ENCODE measurements at regions not wholly inside any gene's neighbourhood (a gene's known extent, or its start where the extent isn't known, plus 50 kb on each side); places are given as distances from the start of the nearest gene placed in this dataset.
A peak's percentile ranks its signal among the peaks of the same experiment; 100 is the strongest.
"Not testable (repeated sequence)": the region's sequence is repeated elsewhere in the genome, so short reads cannot be mapped to it uniquely, and the experiment has no call there.

DNA sequence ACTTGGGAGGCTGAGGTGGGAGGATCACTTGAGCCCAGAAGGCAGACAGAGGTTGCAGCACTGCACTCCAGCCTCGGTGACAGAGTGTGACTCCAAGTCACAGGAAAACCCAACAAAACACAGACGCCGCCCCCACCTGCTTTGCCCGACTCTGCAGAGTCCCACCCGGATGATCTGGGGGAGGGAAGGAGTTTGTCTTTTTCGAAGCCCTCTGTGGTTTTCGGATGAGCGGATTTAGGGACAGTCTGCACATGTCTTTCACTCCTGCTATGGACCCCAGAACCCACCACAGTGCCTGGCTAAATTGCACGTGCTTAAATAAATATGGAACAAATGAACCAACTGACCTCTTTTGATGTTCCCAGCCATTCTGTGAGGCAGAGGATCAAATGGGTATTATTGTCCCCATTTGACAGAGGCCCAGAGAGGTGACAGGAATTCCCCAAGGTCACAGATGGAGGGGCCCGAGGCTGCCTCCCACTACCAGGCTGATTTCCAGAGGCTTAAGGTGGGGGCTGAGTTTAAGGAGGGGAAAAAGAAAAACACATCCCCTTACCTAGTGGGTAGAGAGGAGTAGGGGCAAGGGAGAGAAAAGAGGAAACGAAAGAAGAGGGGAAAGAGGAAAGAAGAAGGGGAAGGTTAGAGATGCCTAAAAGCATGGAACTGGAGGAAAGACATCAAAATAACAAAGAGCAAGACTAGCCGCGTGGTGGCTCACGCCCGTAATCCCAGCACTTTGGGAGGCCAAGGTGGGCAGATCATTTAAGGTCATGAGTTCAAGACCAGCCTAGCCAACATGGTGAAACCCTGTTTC lies 59.4 kb upstream of the TFRC start:
- CTCF ChIA-PET, result interaction anchor here (0.5 to 1.2 kb wide), 3 partner anchors 11 to 59 kb away, joined by 3 to 4 read pairs (median 4); no protein-coding TSS in a partner anchor
- POLR2A ChIA-PET, result no interaction called here

DNA sequence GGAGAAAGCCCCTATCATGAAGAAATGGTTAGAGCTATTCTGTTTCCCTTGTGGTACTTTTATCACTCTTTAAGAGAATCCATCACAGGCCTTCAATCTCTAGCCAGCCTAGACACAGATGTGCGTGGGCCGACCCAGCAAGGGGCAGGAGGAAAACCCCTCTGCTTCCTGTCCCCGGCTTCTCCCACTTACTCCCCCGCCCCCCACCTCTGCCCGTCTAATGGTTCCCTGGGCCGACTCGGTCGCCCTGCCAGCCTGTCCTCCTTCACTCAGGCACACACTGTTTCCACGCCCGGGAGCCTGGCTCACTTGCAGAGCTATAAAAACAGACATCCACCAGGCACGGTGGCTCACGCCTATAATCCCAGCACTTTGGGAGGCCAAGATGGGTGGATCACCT lies 58.3 kb upstream of the TFRC start:
- DNase-seq, result peak in 2 of 3 donors; percentile 63 to 78
- Histone ChIP-seq H3K27ac (ENCODE audit: insufficient read depth in 1 of 2, low read depth in 1 of 2, low read length in 2 of 2, poor library complexity in 1 of 2, severe bottlenecking in 2 of 2) (no peak overlapping the region), H3K4me3 (ENCODE audit: control insufficient read depth in 1 of 7, extremely low read depth in 1 of 7, insufficient read depth in 4 of 7, low read depth in 2 of 7, low read length in 6 of 7) (peak overlapping the region in 1 of 7 experiments; percentile 6), H3K36me3 (ENCODE audit: control insufficient read depth in 4 of 4, insufficient read depth in 4 of 4, low read length in 3 of 4) (no peaks in the 10 kb centered on the region), H3K27me3 (replicated peaks in 2 of 5; ENCODE audit: control insufficient read depth in 4 of 5, insufficient read depth in 5 of 5, low read length in 4 of 5) (no peaks in the 10 kb centered on the region), H3K4me1 (ENCODE audit: control extremely low read depth in 1 of 4, control insufficient read depth in 4 of 4, insufficient read depth in 4 of 4, low read length in 3 of 4) (peaks cover 0 to 38% (median 17%) of the 10 kb centered on the region in 4 experiments), H3K9me3 (ENCODE audit: control extremely low read depth in 1 of 5, control insufficient read depth in 4 of 5, insufficient read depth in 2 of 5, low read depth in 1 of 5, low read length in 4 of 5) (no peaks in the 10 kb centered on the region)
- POLR2A ChIA-PET, result no interaction called here
- CTCF ChIA-PET, result interaction anchor here (0.9 kb wide), 1 partner anchor 16 kb away, joined by 3 read pairs; no protein-coding TSS in a partner anchor
- 66% methylated on average over 9 of the region's 12 CpGs for WGBS (ENCODE audit: insufficient coverage)

More for the DNA sequence above, 59.4 kb upstream of the TFRC start:
- Histone ChIP-seq H3K4me1 (ENCODE audit: control extremely low read depth in 1 of 4, control insufficient read depth in 4 of 4, insufficient read depth in 4 of 4, low read length in 3 of 4) (peaks cover 0 to 32% (median 10%) of the 10 kb centered on the region in 4 experiments), H3K27ac (ENCODE audit: insufficient read depth in 1 of 2, low read depth in 1 of 2, low read length in 2 of 2, poor library complexity in 1 of 2, severe bottlenecking in 2 of 2) (no peak overlapping the region), H3K9me3 (ENCODE audit: control extremely low read depth in 1 of 5, control insufficient read depth in 4 of 5, insufficient read depth in 2 of 5, low read depth in 1 of 5, low read length in 4 of 5) (no peaks in the 10 kb centered on the region), H3K36me3 (ENCODE audit: control insufficient read depth in 4 of 4, insufficient read depth in 4 of 4, low read length in 3 of 4) (no peaks in the 10 kb centered on the region), H3K4me3 (ENCODE audit: control insufficient read depth in 1 of 7, extremely low read depth in 1 of 7, insufficient read depth in 4 of 7, low read depth in 2 of 7, low read length in 6 of 7) (no peak overlapping the region), H3K27me3 (replicated peaks in 2 of 5; ENCODE audit: control insufficient read depth in 4 of 5, insufficient read depth in 5 of 5, low read length in 4 of 5) (no peaks in the 10 kb centered on the region)
- WGBS (ENCODE audit: insufficient coverage), result 93% methylated on average over 14 of the region's 15 CpGs
- no peak for DNase-seq

DNA sequence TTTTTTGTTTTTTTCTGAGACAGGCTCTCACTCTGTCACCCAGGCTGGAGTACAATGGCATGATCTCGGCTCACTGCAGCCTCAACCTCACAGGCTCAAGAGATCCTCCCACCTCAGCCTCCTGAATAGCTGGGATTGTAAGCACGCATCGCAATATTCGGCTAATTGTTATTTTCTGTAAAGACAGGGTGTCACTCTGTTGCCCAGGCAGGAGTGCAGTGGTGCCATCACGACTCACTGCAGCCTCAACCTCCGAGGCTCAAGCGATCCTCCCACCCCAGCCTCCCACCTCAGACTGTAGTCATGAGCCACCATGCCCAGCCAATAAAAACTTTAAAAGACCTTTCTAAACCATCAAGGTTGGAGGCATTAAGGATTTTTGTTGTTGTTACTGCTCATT lies 57.4 kb upstream of the TFRC start:
- peaks cover 0 to 38% (median 17%) of the 10 kb centered on the region in 4 experiments for H3K4me1 ChIP-seq (ENCODE audit: control extremely low read depth in 1 of 4, control insufficient read depth in 4 of 4, insufficient read depth in 4 of 4, low read length in 3 of 4)
- H3K4me3 ChIP-seq (ENCODE audit: control insufficient read depth in 1 of 7, extremely low read depth in 1 of 7, insufficient read depth in 4 of 7, low read depth in 2 of 7, low read length in 6 of 7), result no peak overlapping the region
- no peaks in the 10 kb centered on the region for H3K27me3 ChIP-seq (replicated peaks in 2 of 5; ENCODE audit: control insufficient read depth in 4 of 5, insufficient read depth in 5 of 5, low read length in 4 of 5)
- DNase-seq, result no peak
- WGBS (ENCODE audit: insufficient coverage), result 95% methylated on average over 7 of the region's 7 CpGs
- CTCF ChIA-PET, result no interaction called here
- H3K27ac ChIP-seq (ENCODE audit: insufficient read depth in 1 of 2, low read depth in 1 of 2, low read length in 2 of 2, poor library complexity in 1 of 2, severe bottlenecking in 2 of 2), result no peak overlapping the region
- no peaks in the 10 kb centered on the region for H3K36me3 ChIP-seq (ENCODE audit: control insufficient read depth in 4 of 4, insufficient read depth in 4 of 4, low read length in 3 of 4)
- H3K9me3 ChIP-seq (ENCODE audit: control extremely low read depth in 1 of 5, control insufficient read depth in 4 of 5, insufficient read depth in 2 of 5, low read depth in 1 of 5, low read length in 4 of 5), result no peaks in the 10 kb centered on the region
- POLR2A ChIA-PET, result no interaction called here

DNA sequence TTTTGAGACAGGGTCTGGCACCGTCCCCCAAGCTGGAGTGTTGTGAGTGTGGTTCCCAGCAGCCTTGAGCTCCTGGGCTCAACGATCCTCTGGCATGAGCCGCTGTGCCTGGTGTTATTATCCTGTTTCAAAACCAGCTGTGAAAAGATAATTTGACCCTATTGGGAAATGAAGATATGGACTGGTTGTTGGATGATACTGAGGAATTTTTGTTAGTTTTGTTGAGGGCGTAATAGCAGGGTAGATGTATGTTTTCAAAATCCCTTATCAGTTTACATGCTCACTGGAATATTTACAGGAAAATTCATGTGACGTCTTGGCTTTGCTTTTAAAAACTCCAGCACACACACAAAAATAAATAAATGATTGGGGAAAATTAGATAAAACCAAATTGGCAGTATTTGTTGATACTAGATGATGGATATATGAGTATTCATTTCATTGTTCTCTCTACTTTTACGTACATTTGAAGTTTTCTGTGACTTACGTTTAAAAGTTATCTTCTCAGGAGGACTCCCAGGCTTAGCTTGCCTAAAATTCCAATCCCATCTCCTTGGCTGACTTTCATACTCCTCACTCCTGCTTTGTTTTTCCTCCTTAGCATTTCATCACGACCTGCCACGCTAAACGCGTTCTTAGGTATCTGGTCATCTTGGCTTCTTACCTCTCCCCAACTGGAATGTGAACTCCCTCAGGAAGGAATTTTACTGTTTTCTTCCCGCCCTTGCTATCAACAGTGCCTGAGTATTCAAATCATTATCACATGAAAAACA lies 56.8 kb upstream of the TFRC start:
- DNase-seq, result no peak
- no peaks in the 10 kb centered on the region for H3K36me3 ChIP-seq (ENCODE audit: control insufficient read depth in 4 of 4, insufficient read depth in 4 of 4, low read length in 3 of 4)
- POLR2A ChIA-PET, result no interaction called here
- H3K9me3 ChIP-seq (ENCODE audit: control extremely low read depth in 1 of 5, control insufficient read depth in 4 of 5, insufficient read depth in 2 of 5, low read depth in 1 of 5, low read length in 4 of 5), result no peaks in the 10 kb centered on the region
- CTCF ChIA-PET, result interaction anchor here (0.6 to 0.9 kb wide), 3 partner anchors 36 to 55 kb away, joined by 3 to 4 read pairs (median 3); no protein-coding TSS in a partner anchor
- peaks cover 0 to 38% (median 17%) of the 10 kb centered on the region in 4 experiments for H3K4me1 ChIP-seq (ENCODE audit: control extremely low read depth in 1 of 4, control insufficient read depth in 4 of 4, insufficient read depth in 4 of 4, low read length in 3 of 4)
- no peaks in the 10 kb centered on the region for H3K27me3 ChIP-seq (replicated peaks in 2 of 5; ENCODE audit: control insufficient read depth in 4 of 5, insufficient read depth in 5 of 5, low read length in 4 of 5)
- no peak overlapping the region for H3K27ac ChIP-seq (ENCODE audit: insufficient read depth in 1 of 2, low read depth in 1 of 2, low read length in 2 of 2, poor library complexity in 1 of 2, severe bottlenecking in 2 of 2)
- no peak overlapping the region for H3K4me3 ChIP-seq (ENCODE audit: control insufficient read depth in 1 of 7, extremely low read depth in 1 of 7, insufficient read depth in 4 of 7, low read depth in 2 of 7, low read length in 6 of 7)
- 99% methylated on average over 8 of the region's 12 CpGs for WGBS (ENCODE audit: insufficient coverage)

- H3K9me3 ChIP-seq (ENCODE audit: control extremely low read depth in 1 of 5, control insufficient read depth in 4 of 5, insufficient read depth in 2 of 5, low read depth in 1 of 5, low read length in 4 of 5); H3K27ac ChIP-seq (ENCODE audit: insufficient read depth in 1 of 2, low read depth in 1 of 2, low read length in 2 of 2, poor library complexity in 1 of 2, severe bottlenecking in 2 of 2); DNase-seq; H3K4me3 ChIP-seq (ENCODE audit: control insufficient read depth in 1 of 7, extremely low read depth in 1 of 7, insufficient read depth in 4 of 7, low read depth in 2 of 7, low read length in 6 of 7); H3K36me3 ChIP-seq (ENCODE audit: control insufficient read depth in 4 of 4, insufficient read depth in 4 of 4, low read length in 3 of 4); H3K27me3 ChIP-seq (replicated peaks in 2 of 5; ENCODE audit: control insufficient read depth in 4 of 5, insufficient read depth in 5 of 5, low read length in 4 of 5): not testable (repeated sequence)
- WGBS (ENCODE audit: insufficient coverage), result 94% methylated on average over 9 of the region's 9 CpGs
- peaks cover 0 to 29% (median 17%) of the 10 kb centered on the region in 4 experiments for H3K4me1 ChIP-seq (ENCODE audit: control extremely low read depth in 1 of 4, control insufficient read depth in 4 of 4, insufficient read depth in 4 of 4, low read length in 3 of 4)
- ChIA-PET POLR2A (interaction anchor here (0.7 kb wide), 3 partner anchors 51 to 1575 kb away, joined by 3 to 4 read pairs (median 3); no protein-coding TSS in a partner anchor), CTCF (interaction anchor here (1.1 to 1.4 kb wide), 4 partner anchors 13 to 25 kb away, joined by 3 to 4 read pairs (median 3); no protein-coding TSS in a partner anchor)
These were observed 54.7 kb upstream of the TFRC start for GRCh38 chr3:196136640-196136989.

GRCh38 chr3:196135693-196136639 lies 54.1 kb upstream of the TFRC start:
- Histone ChIP-seq H3K36me3 (ENCODE audit: control insufficient read depth in 4 of 4, insufficient read depth in 4 of 4, low read length in 3 of 4) (no peaks in the 10 kb centered on the region), H3K27me3 (replicated peaks in 2 of 5; ENCODE audit: control insufficient read depth in 4 of 5, insufficient read depth in 5 of 5, low read length in 4 of 5) (no peaks in the 10 kb centered on the region), H3K9me3 (ENCODE audit: control extremely low read depth in 1 of 5, control insufficient read depth in 4 of 5, insufficient read depth in 2 of 5, low read depth in 1 of 5, low read length in 4 of 5) (no peaks in the 10 kb centered on the region), H3K4me1 (ENCODE audit: control extremely low read depth in 1 of 4, control insufficient read depth in 4 of 4, insufficient read depth in 4 of 4, low read length in 3 of 4) (peaks cover 0 to 23% (median 17%) of the 10 kb centered on the region in 4 experiments), H3K27ac (ENCODE audit: insufficient read depth in 1 of 2, low read depth in 1 of 2, low read length in 2 of 2, poor library complexity in 1 of 2, severe bottlenecking in 2 of 2) (no peak overlapping the region), H3K4me3 (ENCODE audit: control insufficient read depth in 1 of 7, extremely low read depth in 1 of 7, insufficient read depth in 4 of 7, low read depth in 2 of 7, low read length in 6 of 7) (no peak overlapping the region)
- POLR2A ChIA-PET, result interaction anchor here (0.7 kb wide), 3 partner anchors 50 to 1576 kb away, joined by 3 to 4 read pairs (median 3); no protein-coding TSS in a partner anchor
- CTCF ChIA-PET, result interaction anchor here (0.7 to 1.4 kb wide), 7 partner anchors 9 to 24 kb away, joined by 3 to 4 read pairs (median 3); no protein-coding TSS in a partner anchor
- no peak for DNase-seq
- WGBS (ENCODE audit: insufficient coverage), result 96% methylated on average over 6 of the region's 12 CpGs

Measured in common myeloid progenitor, CD34-positive (primary cell).